ENCODE measurements at regions not wholly inside any gene's neighbourhood (a gene's known extent, or its start where the extent isn't known, plus 50 kb on each side); places are given as distances from the start of the nearest gene placed in this dataset.

GRCh38 chr7:25780904-25781303 is 371.1 kb upstream of the NFE2L3 start:
- peak; percentile 21 for DNase-seq (ENCODE audit: extremely low spot score)
- H3K9me3 ChIP-seq: no peaks in the 10 kb centered on the region
- intact Hi-C loops (cut with DNase I): no loop called here
- 92% methylated on average over 2 of the region's 2 CpGs for WGBS
- H3K36me3 ChIP-seq: no peaks in the 10 kb centered on the region
- no peak for TF ChIP-seq CTCF (IDR thresholded peaks at IDR 0.05)
- TF ChIP-seq POLR2A (IDR thresholded peaks at IDR 0.05; ENCODE audit: low read depth): no peak
- no peak for TF ChIP-seq EP300 (IDR thresholded peaks at IDR 0.05)
- no peak for TF ChIP-seq POLR2AphosphoS5 (IDR thresholded peaks at IDR 0.05)
- H3K4me3 ChIP-seq: no peak overlapping the region
- H3K4me1 ChIP-seq: peaks cover 0 to 19% (median 13%) of the 10 kb centered on the region in 4 donors
- H3K27me3 ChIP-seq: no peaks in the 10 kb centered on the region
- H3K27ac ChIP-seq (replicated peaks in 1 of 4): no peak overlapping the region

DNA sequence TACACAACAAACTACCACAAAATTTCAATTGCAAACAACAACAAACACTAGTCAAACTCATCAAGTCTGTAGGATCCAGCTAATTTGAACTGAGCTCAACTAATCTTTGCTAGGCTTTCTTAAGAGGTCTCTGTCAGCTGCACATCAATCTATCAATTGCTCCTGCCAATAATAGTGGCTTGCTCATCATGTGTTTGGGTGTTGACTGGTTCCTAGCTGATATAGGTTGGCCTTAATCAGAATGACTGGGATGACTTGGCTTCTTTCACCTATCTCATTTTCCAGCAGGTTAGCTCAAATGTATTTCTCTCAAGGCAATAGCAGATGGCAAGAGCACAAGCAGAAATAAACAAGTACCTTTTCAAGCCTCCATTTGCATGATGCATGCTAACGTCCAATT is 370.3 kb upstream of the NFE2L3 start:
- Histone ChIP-seq H3K4me3 (no peak overlapping the region), H3K27ac (replicated peaks in 1 of 4) (no peak overlapping the region), H3K9me3 (no peaks in the 10 kb centered on the region), H3K4me1 (peaks cover 0 to 19% (median 12%) of the 10 kb centered on the region in 4 donors), H3K36me3 (no peaks in the 10 kb centered on the region), H3K27me3 (no peaks in the 10 kb centered on the region)
- TF ChIP-seq POLR2A (IDR thresholded peaks at IDR 0.05; ENCODE audit: low read depth) (no peak), CTCF (IDR thresholded peaks at IDR 0.05) (no peak), POLR2AphosphoS5 (IDR thresholded peaks at IDR 0.05) (no peak), EP300 (IDR thresholded peaks at IDR 0.05) (no peak)
- intact Hi-C loops (cut with DNase I): no loop called here
- peak; percentile 26 for DNase-seq (ENCODE audit: extremely low spot score)
- WGBS: 75% methylated on average over 1 of the region's 1 CpG

DNA sequence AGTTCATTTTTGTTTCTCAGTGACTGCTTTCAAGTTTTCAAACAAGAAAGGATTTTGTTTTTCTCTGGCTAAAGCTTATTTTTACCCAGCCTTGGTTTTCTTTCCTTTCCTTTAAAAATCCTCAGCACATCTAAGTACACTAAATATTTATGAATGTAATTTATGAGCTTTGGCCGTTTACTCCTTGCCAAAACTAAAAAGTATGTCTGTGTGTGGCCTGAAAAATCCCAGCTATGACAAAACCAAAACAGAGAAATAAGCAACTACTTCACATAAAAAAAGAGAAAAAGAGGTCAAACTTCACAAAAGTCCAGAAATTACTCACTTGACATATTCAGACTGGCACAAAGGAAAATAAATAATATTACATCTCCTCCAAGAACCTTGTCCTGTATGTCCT is 365.1 kb upstream of the NFE2L3 start:
- no peaks in the 10 kb centered on the region for H3K27me3 ChIP-seq
- TF ChIP-seq CTCF (IDR thresholded peaks at IDR 0.05): no peak
- TF ChIP-seq EP300 (IDR thresholded peaks at IDR 0.05): no peak
- no peak for TF ChIP-seq POLR2A (IDR thresholded peaks at IDR 0.05; ENCODE audit: low read depth)
- TF ChIP-seq POLR2AphosphoS5 (IDR thresholded peaks at IDR 0.05): no peak
- H3K4me3 ChIP-seq: no peak overlapping the region
- no peaks in the 10 kb centered on the region for H3K9me3 ChIP-seq
- intact Hi-C loops (cut with DNase I): no loop called here
- no peak for DNase-seq (ENCODE audit: extremely low spot score)
- H3K27ac ChIP-seq (replicated peaks in 1 of 4): peak overlapping the region; percentile 73 to 83 (median 77)
- H3K36me3 ChIP-seq: no peaks in the 10 kb centered on the region
- H3K4me1 ChIP-seq: peaks cover 11 to 63% (median 49%) of the 10 kb centered on the region in 4 donors
- WGBS: 12% methylated on average over 1 of the region's 1 CpG

GRCh38 chr7:25787336-25787735 is 364.7 kb upstream of the NFE2L3 start:
- WGBS: 25% methylated on average over 1 of the region's 1 CpG
- H3K9me3 ChIP-seq: no peaks in the 10 kb centered on the region
- no peak overlapping the region for H3K4me3 ChIP-seq
- no peaks in the 10 kb centered on the region for H3K27me3 ChIP-seq
- peaks cover 11 to 63% (median 49%) of the 10 kb centered on the region in 4 donors for H3K4me1 ChIP-seq
- TF ChIP-seq POLR2A (IDR thresholded peaks at IDR 0.05; ENCODE audit: low read depth) (no peak), EP300 (IDR thresholded peaks at IDR 0.05) (no peak), CTCF (IDR thresholded peaks at IDR 0.05) (no peak), POLR2AphosphoS5 (IDR thresholded peaks at IDR 0.05) (no peak)
- H3K27ac ChIP-seq (replicated peaks in 1 of 4): peak overlapping the region; percentile 73 to 83 (median 77)
- intact Hi-C loops (cut with DNase I): no loop called here
- DNase-seq (ENCODE audit: extremely low spot score): peak; percentile 64
- no peaks in the 10 kb centered on the region for H3K36me3 ChIP-seq

DNA sequence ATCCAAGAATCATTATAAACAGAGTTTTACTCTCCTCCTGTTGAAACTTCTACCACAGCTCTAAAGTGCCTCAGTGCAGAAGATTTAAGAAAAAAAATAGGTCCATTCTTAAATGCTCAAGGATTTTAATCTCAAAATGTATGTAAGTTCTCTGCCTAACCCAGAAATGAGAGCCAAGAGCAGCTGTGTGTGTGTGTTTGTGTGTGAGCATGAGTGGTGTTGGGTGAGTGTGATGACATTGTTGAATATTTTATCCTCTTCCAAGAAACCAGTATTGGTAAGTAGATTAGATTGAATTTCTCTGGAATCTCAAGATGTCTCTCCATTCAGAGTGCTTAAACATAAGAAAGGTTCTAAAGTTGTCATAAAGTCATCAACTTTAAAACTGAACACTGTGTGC is 363.6 kb upstream of the NFE2L3 start:
- peak overlapping the region; percentile 73 to 83 (median 77) for H3K27ac ChIP-seq (replicated peaks in 1 of 4)
- no peaks in the 10 kb centered on the region for H3K27me3 ChIP-seq
- H3K4me1 ChIP-seq: peaks cover 11 to 63% (median 49%) of the 10 kb centered on the region in 4 donors
- H3K36me3 ChIP-seq: no peaks in the 10 kb centered on the region
- no peaks in the 10 kb centered on the region for H3K9me3 ChIP-seq
- DNase-seq (ENCODE audit: extremely low spot score): peak; percentile 29
- intact Hi-C loops (cut with DNase I): no loop called here
- no peak overlapping the region for H3K4me3 ChIP-seq
- TF ChIP-seq CTCF (IDR thresholded peaks at IDR 0.05) (no peak), POLR2A (IDR thresholded peaks at IDR 0.05; ENCODE audit: low read depth) (no peak), EP300 (IDR thresholded peaks at IDR 0.05) (no peak), POLR2AphosphoS5 (IDR thresholded peaks at IDR 0.05) (no peak)
